Psoas muscle (tissue), 7 donors: ENCODE measurements at regions not wholly inside any gene's neighbourhood (a gene's known extent, or its start where the extent isn't known, plus 50 kb on each side); places are given as distances from the start of the nearest gene placed in this dataset.

Experiments used
- ATAC-seq, 4 donors: fragments of 200-7000 bp; cut with Tn5 transposase; one replicate each; pipeline ENCODE4 v1.9.1; 2020; ENCODE audit warnings: moderate library complexity in 3 of 4, mild to moderate bottlenecking in 2 of 4
- DNase-seq, 2 donors: peaks; one replicate each; pipeline ENCODE4 v3.0.0-alpha.2; 2020
- H3K27ac ChIP-seq: fragments of 200-600 bp; one replicate; pipeline ENCODE4 v1.8.0; 2022
- H3K27me3 ChIP-seq, 3 donors: fragments of 200-600 bp in 1 of 3; one replicate each; pipeline versions ENCODE4 v1.6.1 to v1.8.0; 2013 to 2022; ENCODE audit warnings: low read length in 2 of 3, mild to moderate bottlenecking in 2 of 3, moderate library complexity in 1 of 3; ENCODE audit not compliant: insufficient read depth in 3 of 3
- H3K36me3 ChIP-seq, 2 donors: fragments of 200-600 bp in 1 of 2; one replicate each; pipeline versions ENCODE4 v1.6.1 to v1.8.0; 2013 to 2022; ENCODE audit warnings: low read depth in 1 of 2, mild to moderate bottlenecking in 1 of 2, moderate library complexity in 1 of 2; ENCODE audit not compliant: insufficient read depth in 1 of 2
- H3K4me1 ChIP-seq: fragments of 200-600 bp; one replicate; pipeline ENCODE4 v1.8.0; 2022
- H3K4me3 ChIP-seq: fragments of 200-600 bp; one replicate; pipeline ENCODE4 v1.8.0; 2022; ENCODE audit warnings: mild to moderate bottlenecking
- H3K9me3 ChIP-seq: fragments of 200-600 bp; one replicate; pipeline ENCODE4 v1.8.0; 2022
- CTCF ChIP-seq: fragments of 200-600 bp; IDR thresholded peaks from one replicate; pipeline ENCODE4 v1.8.0; 2022; ENCODE audit warnings: antibody characterized with exemption
- WGBS, 3 donors: extraction: QIAGEN DNeasy Blood & Tissue Kit; methylation state at CpG; one replicate each; pipeline versions ENCODE4 v1.1.6 to v1.1.7; 2013; 5-methylcytosine and 5-hydroxymethylcytosine counted together
- intact Hi-C, 2 donors: fragments of 100-400 bp; cut with DNase I; formaldehyde crosslinking; loops; one replicate each; pipeline versions ENCODE4 v1.11.0 to v1.14.2; 2022
- donor health status: healthy with polysubstance abuse.
- donor health status: DM: no; HTN: no; CAD: no; lungs with moderate emphysema.
- donor health status: Bipolar disorder and iron deficiency.
- donor health status: healthy.
- donor health status: DM: yes; HTN: yes; CAD: no.
- donor health status: DM: no; HTN: no; CAD: no.
- donor health status: DM: yes; HTN: yes; CAD: no.

- Histone ChIP-seq H3K4me3 (no peak overlapping the region), H3K27me3 (no peaks in the 10 kb centered on the region), H3K9me3 (no peaks in the 10 kb centered on the region), H3K27ac (no peak overlapping the region), H3K4me1 (peaks cover 14% of the 10 kb centered on the region), H3K36me3 (no peaks in the 10 kb centered on the region)
- DNase-seq (peak in 1 of 2 donors; percentile 23), ATAC-seq (peak; percentile 25 to 70 (median 42))
- intact Hi-C loops: loop anchor here (5.0 kb wide), 1 partner anchor 65 kb away; no protein-coding TSS in a partner anchor
- WGBS, 3 donors: 78 to 83% (median 83%) methylated on average over 7 of the region's 7 CpGs
- TF ChIP-seq CTCF: no peak
These were observed 227.9 kb downstream of the MAF start for GRCh38 chr16:79372503-79373184.

GRCh38 chr16:79370736-79371135 lies 229.8 kb downstream of the MAF start:
- Histone ChIP-seq H3K27me3 (no peaks in the 10 kb centered on the region), H3K4me1 (peaks cover 14% of the 10 kb centered on the region), H3K4me3 (no peak overlapping the region), H3K36me3 (no peaks in the 10 kb centered on the region), H3K9me3 (no peaks in the 10 kb centered on the region), H3K27ac (peak overlapping the region; percentile 66)
- 91 to 100% (median 93%) methylated on average over 2 of the region's 2 CpGs for WGBS, 3 donors
- DNase-seq: no peak
- intact Hi-C loops: loop anchor here (5.0 kb wide), 1 partner anchor 67 kb away; no protein-coding TSS in a partner anchor
- no peak for ATAC-seq
- TF ChIP-seq CTCF: no peak

GRCh38 chr16:79369796-79370195 lies 230.7 kb downstream of the MAF start:
- DNase-seq (no peak), ATAC-seq (peak; percentile 87 to 98 (median 94))
- WGBS, 3 donors: 22 to 33% (median 28%) methylated on average over 3 of the region's 3 CpGs
- peaks cover 14% of the 10 kb centered on the region for H3K4me1 ChIP-seq
- peak overlapping the region; percentile 77 for H3K27ac ChIP-seq
- no peak for TF ChIP-seq CTCF
- H3K27me3 ChIP-seq: no peaks in the 10 kb centered on the region
- no peaks in the 10 kb centered on the region for H3K9me3 ChIP-seq
- H3K4me3 ChIP-seq: no peak overlapping the region
- H3K36me3 ChIP-seq: no peaks in the 10 kb centered on the region
- intact Hi-C loops: loop anchor here (5.0 kb wide), 1 partner anchor 68 kb away; no protein-coding TSS in a partner anchor

- no peaks in the 10 kb centered on the region for H3K9me3 ChIP-seq
- ATAC-seq (no peak), DNase-seq (no peak)
- intact Hi-C loops: no loop called here
- H3K4me3 ChIP-seq: no peak overlapping the region
- no peaks in the 10 kb centered on the region for H3K36me3 ChIP-seq
- no peak for TF ChIP-seq CTCF
- no peaks in the 10 kb centered on the region for H3K27me3 ChIP-seq
- 65 to 79% (median 74%) methylated on average over 5 of the region's 5 CpGs for WGBS, 3 donors
- H3K27ac ChIP-seq: no peak overlapping the region
- H3K4me1 ChIP-seq: peaks cover 14% of the 10 kb centered on the region
These were observed 232.7 kb downstream of the MAF start for GRCh38 chr16:79367822-79368221.

- 94 to 100% (median 94%) methylated on average over 1 of the region's 1 CpG for WGBS, 3 donors
- Histone ChIP-seq H3K27ac (no peak overlapping the region), H3K9me3 (no peaks in the 10 kb centered on the region), H3K36me3 (no peaks in the 10 kb centered on the region), H3K4me1 (peaks cover 18% of the 10 kb centered on the region), H3K4me3 (no peak overlapping the region), H3K27me3 (no peaks in the 10 kb centered on the region)
- no peak for TF ChIP-seq CTCF
- intact Hi-C loops: no loop called here
- DNase-seq: no peak
- ATAC-seq: no peak
These were observed 233.9 kb downstream of the MAF start for GRCh38 chr16:79366635-79367034.
